H1 (cell line): ENCODE measurements at regions not wholly inside any gene's neighbourhood (a gene's known extent, or its start where the extent isn't known, plus 50 kb on each side); places are given as distances from the start of the nearest gene placed in this dataset.
A peak's percentile ranks its signal among the peaks of the same experiment; 100 is the strongest.

Experiments used
- CTCF ChIA-PET: fragments of 300-600 bp; sonication (Branson Sonifier 250); formaldehyde crosslinking; loops from one replicate; lab custom pipeline; 2021; ENCODE audit not compliant: partially characterized antibody; lab: Charles Lee
- POLR2A ChIA-PET: fragments of 300-600 bp; sonication (Branson Sonifier 250); formaldehyde crosslinking; loops from one replicate; lab custom pipeline; 2021; ENCODE audit warnings: inconsistent platforms; ENCODE audit not compliant: partially characterized antibody; lab: Charles Lee
- DNase-seq, 2 experiments: peaks; one replicate each; pipeline versions ENCODE4 v3.0.0 to v3.0.0-alpha.2; 2010 to 2022; ENCODE audit warnings: low spot score in 2 of 2, low read depth in 1 of 2, mixed read lengths in 1 of 2
- FAIRE-seq: peaks from 2 replicates; lab custom pipeline; 2011; peaks lifted over from hg19 to GRCh38; lab: Jason Lieb, UNC
- H2AFZ ChIP-seq: 2 replicates; pipeline ENCODE4 v1.8.1; 2012; ENCODE audit warnings: low read length, inconsistent platforms
- H2AK5ac ChIP-seq: 2 replicates; pipeline ENCODE4 v1.6.1; 2013; ENCODE audit warnings: low read depth, low read length
- H2BK120ac ChIP-seq: replicated peaks from 2 replicates; pipeline ENCODE3; 2013; ENCODE audit warnings: low read depth, low read length, inconsistent platforms
- H2BK12ac ChIP-seq: 2 replicates; pipeline ENCODE4 v1.6.1; 2013; ENCODE audit warnings: low read depth, low read length
- H2BK15ac ChIP-seq: 2 replicates; pipeline ENCODE4 v1.6.1; 2013; ENCODE audit warnings: low read length
- H2BK20ac ChIP-seq: 2 replicates; pipeline ENCODE4 v1.6.1; 2013; ENCODE audit warnings: low read length
- H2BK5ac ChIP-seq: 2 replicates; pipeline ENCODE4 v1.6.1; 2013; ENCODE audit warnings: low read depth, low read length
- H3K14ac ChIP-seq: 2 replicates; pipeline ENCODE4 v1.6.1; 2013; ENCODE audit warnings: inconsistent platforms; ENCODE audit not compliant: insufficient read length
- H3K18ac ChIP-seq: 2 replicates; pipeline ENCODE4 v1.6.1; 2013; ENCODE audit warnings: low read length; ENCODE audit errors: extremely low read depth
- H3K23ac ChIP-seq: 2 replicates; pipeline ENCODE4 v1.6.1; 2013; ENCODE audit warnings: inconsistent platforms; ENCODE audit not compliant: insufficient read length
- H3K23me2 ChIP-seq: 2 replicates; pipeline ENCODE4 v1.6.1; 2013; ENCODE audit warnings: low read depth, low read length
- H3K27ac ChIP-seq: 2 replicates; pipeline ENCODE4 v1.6.1; 2011; ENCODE audit warnings: low read depth, low read length, inconsistent platforms
- H3K27me3 ChIP-seq, 4 experiments: replicated peaks in 1 of 4; 1 replicate in 1 of 4; 2 replicates in 3 of 4; pipeline versions ENCODE4 v1.6.1 to v1.8.1; 2011 to 2013; ENCODE audit warnings: low read length in 3 of 4, mild to moderate bottlenecking in 3 of 4, inconsistent platforms in 2 of 4, mixed read lengths in 2 of 4, moderate library complexity in 1 of 4; ENCODE audit not compliant: control insufficient read depth in 3 of 4, insufficient read depth in 3 of 4; ENCODE audit errors: extremely low read depth in 1 of 4
- H3K36me3 ChIP-seq, 4 experiments: 2 replicates each; pipeline versions ENCODE4 v1.6.1 to v1.8.1; 2011 to 2013; ENCODE audit warnings: mild to moderate bottlenecking in 4 of 4, low read length in 3 of 4, moderate library complexity in 2 of 4, control low read depth in 1 of 4, inconsistent platforms in 1 of 4; ENCODE audit not compliant: insufficient read depth in 4 of 4, control insufficient read depth in 2 of 4
- H3K4ac ChIP-seq: replicated peaks from 2 replicates; pipeline ENCODE3; 2013; ENCODE audit warnings: low read length, low read depth, mixed read lengths, inconsistent platforms; ENCODE audit not compliant: insufficient read length
- H3K4me1 ChIP-seq, 4 experiments: replicated peaks in 1 of 4; 1 replicate in 1 of 4; 2 replicates in 3 of 4; pipeline versions ENCODE4 v1.6.1 to v1.8.1; 2011 to 2013; ENCODE audit warnings: low read length in 3 of 4, inconsistent platforms in 2 of 4, mixed read lengths in 1 of 4; ENCODE audit not compliant: insufficient read depth in 4 of 4, control insufficient read depth in 3 of 4
- H3K4me2 ChIP-seq, 2 experiments: 2 replicates each; pipeline versions ENCODE4 v1.6.1 to v1.8.1; 2011 to 2013; ENCODE audit warnings: low read depth in 2 of 2, low read length in 2 of 2, control low read depth in 1 of 2, inconsistent platforms in 1 of 2, mild to moderate bottlenecking in 1 of 2; ENCODE audit not compliant: insufficient read depth in 1 of 2
- H3K4me3 ChIP-seq, 4 experiments: fragments of 200-600, 300-600 bp in 1 of 4; sonication (generic), shearing (Covaris generic), sonication (Bioruptor Twin) in 1 of 4; 2 replicates each; pipeline versions ENCODE4 v1.5.1 to v1.8.1; 2011 to 2016; ENCODE audit warnings: low read length in 4 of 4, low read depth in 3 of 4, control low read depth in 2 of 4, inconsistent platforms in 2 of 4, mild to moderate bottlenecking in 2 of 4, mixed read lengths in 1 of 4, moderate library complexity in 1 of 4; ENCODE audit not compliant: insufficient read depth in 2 of 4; ENCODE audit errors: extremely low read depth in 1 of 4
- H3K56ac ChIP-seq: replicated peaks from 2 replicates; pipeline ENCODE3; 2013; ENCODE audit warnings: low read depth, mild to moderate bottlenecking, mixed read lengths, low read length, inconsistent platforms; ENCODE audit not compliant: insufficient read length
- H3K79me1 ChIP-seq: 2 replicates; pipeline ENCODE4 v1.6.1; 2013; ENCODE audit warnings: low read depth, low read length, control low read depth
- H3K79me2 ChIP-seq, 2 experiments: 2 replicates each; pipeline versions ENCODE4 v1.6.1 to v1.8.1; 2012 to 2013; ENCODE audit warnings: low read length in 2 of 2, mild to moderate bottlenecking in 2 of 2, inconsistent platforms in 1 of 2; ENCODE audit not compliant: insufficient read depth in 2 of 2, control insufficient read depth in 1 of 2
- H3K9ac ChIP-seq, 4 experiments: replicated peaks in 1 of 4; 1 replicate in 1 of 4; 2 replicates in 3 of 4; pipeline versions ENCODE4 v1.6.1 to v1.8.1; 2011 to 2013; ENCODE audit warnings: low read depth in 3 of 4, low read length in 3 of 4, control low read depth in 2 of 4, mild to moderate bottlenecking in 2 of 4, moderate library complexity in 2 of 4, inconsistent platforms in 1 of 4; ENCODE audit errors: extremely low read depth in 1 of 4
- H3K9me3 ChIP-seq, 2 experiments: 2 replicates each; pipeline versions ENCODE4 v1.6.1 to v1.8.1; 2012 to 2013; ENCODE audit warnings: mild to moderate bottlenecking in 2 of 2, moderate library complexity in 2 of 2, control low read depth in 1 of 2, inconsistent platforms in 1 of 2, low read depth in 1 of 2, low read length in 1 of 2, mixed read lengths in 1 of 2; ENCODE audit not compliant: insufficient read depth in 2 of 2
- H4K20me1 ChIP-seq, 2 experiments: replicated peaks in 1 of 2; 2 replicates each; pipeline versions ENCODE3 to v1.8.1; 2011 to 2013; ENCODE audit warnings: inconsistent platforms in 2 of 2, low read length in 2 of 2, mild to moderate bottlenecking in 1 of 2; ENCODE audit not compliant: insufficient read depth in 2 of 2, control insufficient read depth in 1 of 2
- H4K5ac ChIP-seq: 2 replicates; pipeline ENCODE4 v1.6.1; 2013; ENCODE audit warnings: low read length, low read depth, mixed read lengths, inconsistent platforms; ENCODE audit not compliant: insufficient read length
- H4K8ac ChIP-seq: 2 replicates; pipeline ENCODE4 v1.8.0; 2013; ENCODE audit warnings: mild to moderate bottlenecking, moderate library complexity, low read length, inconsistent platforms; ENCODE audit not compliant: insufficient read depth; ENCODE audit errors: extremely low read depth
- H4K91ac ChIP-seq: replicated peaks from 2 replicates; pipeline ENCODE3; 2013; ENCODE audit warnings: low read length, mixed read lengths, inconsistent platforms; ENCODE audit not compliant: insufficient read length
- BCL11A ChIP-seq, 2 experiments: IDR thresholded peaks; one replicate each; pipeline ENCODE4 v1.6.1; 2011; ENCODE audit warnings: low read depth in 2 of 2, low read length in 2 of 2, mild to moderate bottlenecking in 2 of 2
- BRCA1 ChIP-seq: IDR thresholded peaks from 2 replicates; pipeline ENCODE4 v1.6.1; 2012; ENCODE audit warnings: low read depth, low read length, improper control_type of control experiment
- CBX5 ChIP-seq: fragments of 300-800, 300-1000 bp; sonication (generic); IDR thresholded peaks from 2 replicates; pipeline ENCODE4 v1.7.1; 2016; ENCODE audit warnings: antibody characterized with exemption, low read length, low read depth
- CREB1 ChIP-seq: IDR thresholded peaks from 2 replicates; pipeline ENCODE4 v1.6.1; 2012; ENCODE audit warnings: inconsistent platforms
- CTBP2 ChIP-seq: IDR thresholded peaks from 2 replicates; pipeline ENCODE4 v1.7.0; 2011; ENCODE audit warnings: borderline replicate concordance, mild to moderate bottlenecking, moderate library complexity, mixed read lengths, low read length; ENCODE audit not compliant: insufficient read depth, insufficient read length
- EP300 ChIP-seq, 2 experiments: IDR thresholded peaks; 1 replicate in 1 of 2; 2 replicates in 1 of 2; pipeline ENCODE4 v1.6.1; 2011 to 2012; ENCODE audit warnings: low read depth in 2 of 2, low read length in 2 of 2, mild to moderate bottlenecking in 2 of 2, borderline replicate concordance in 1 of 2, inconsistent platforms in 1 of 2, moderate library complexity in 1 of 2
- MAFK ChIP-seq: IDR thresholded peaks from 2 replicates; pipeline ENCODE4 v1.6.1; 2012; ENCODE audit warnings: low read depth, mild to moderate bottlenecking, improper control_type of control experiment, low read length
- POLR2A ChIP-seq, 2 experiments: IDR thresholded peaks; 1 replicate in 1 of 2; 2 replicates in 1 of 2; pipeline ENCODE4 v1.6.1; 2011; ENCODE audit warnings: low read depth in 2 of 2, low read length in 2 of 2, mild to moderate bottlenecking in 2 of 2; ENCODE audit errors: control extremely low read depth in 1 of 2
- RXRA ChIP-seq: IDR thresholded peaks from 2 replicates; pipeline ENCODE4 v1.6.1; 2011; ENCODE audit warnings: low read depth, mild to moderate bottlenecking, low read length, moderate library complexity; ENCODE audit not compliant: insufficient read depth
- SP1 ChIP-seq: IDR thresholded peaks from 2 replicates; pipeline ENCODE4 v1.6.1; 2011; ENCODE audit warnings: low read depth, low read length
- TAF1 ChIP-seq: IDR thresholded peaks from 2 replicates; pipeline ENCODE4 v1.6.1; 2011; ENCODE audit warnings: mild to moderate bottlenecking, low read depth, low read length
- WGBS, 2 experiments: shearing (Covaris generic) in 1 of 2; methylation state at CpG; one replicate each; pipeline versions ENCODE4 v1.1.6 to v1.1.7; 2013 to 2015; ENCODE audit warnings: low lambda C conversion rate in 2 of 2, mixed read lengths in 2 of 2, inconsistent platforms in 1 of 2, low coverage in 1 of 2, missing lambda C conversion rate in 1 of 2; ENCODE audit not compliant: insufficient replicate concordance in 2 of 2, insufficient coverage in 1 of 2, insufficient read length in 1 of 2; ENCODE audit errors: extremely low coverage in 1 of 2, missing lambda C conversion rate in 1 of 2; 5-methylcytosine and 5-hydroxymethylcytosine counted together
- TF ChIP-seq, protein P1 (sequence below): IDR thresholded peaks from 2 replicates; pipeline ENCODE4 v1.6.1; 2012; ENCODE audit warnings: low read length, inconsistent platforms

DNA sequence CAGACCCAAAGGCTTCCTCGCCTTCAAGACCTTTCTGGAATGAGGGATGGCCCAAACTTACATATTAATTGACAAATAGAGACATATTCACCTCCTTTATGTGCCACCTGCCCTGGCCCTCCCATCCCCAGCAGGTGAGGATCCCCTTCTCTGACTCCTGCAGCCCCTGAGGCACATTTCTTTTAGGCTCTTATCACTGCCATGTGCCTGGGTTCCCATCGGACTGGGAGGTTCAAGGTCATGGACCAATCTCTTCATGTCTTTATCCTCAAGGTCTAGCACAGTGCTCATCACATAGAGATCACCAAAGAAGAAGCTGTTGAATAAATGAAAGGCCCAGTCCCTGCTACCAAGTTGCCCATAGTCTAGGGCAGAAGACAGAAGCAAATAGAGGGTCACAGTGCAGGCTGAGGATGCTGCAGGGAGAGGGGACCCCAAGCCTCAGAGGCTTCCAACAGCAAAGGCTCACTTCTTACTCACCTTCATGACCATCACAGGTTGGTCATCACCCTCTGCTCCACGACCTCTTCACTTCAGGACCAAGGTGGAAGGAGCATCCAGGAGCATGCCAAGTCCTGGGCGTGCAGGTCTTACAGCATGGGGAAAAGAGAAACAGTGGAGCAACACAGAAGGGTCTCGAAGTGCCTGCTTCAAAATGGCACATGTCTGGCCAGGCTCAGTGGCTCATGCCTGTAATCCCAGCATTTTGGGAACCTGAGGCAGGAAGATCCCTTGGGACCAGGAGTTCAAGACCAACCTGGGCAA, 193.9 kb downstream of the SMAD2 start:
- Histone ChIP-seq H4K20me1 (no peaks in the 10 kb centered on the region), H2AK5ac (no peak overlapping the region), H3K36me3 (no peaks in the 10 kb centered on the region), H3K4me2 (no peak overlapping the region), H2BK20ac (no peak overlapping the region), H2BK15ac (no peak overlapping the region), H3K9ac (no peak overlapping the region), H3K27ac (no peak overlapping the region), H3K4me1 (no peaks in the 10 kb centered on the region), H3K9me3 (no peaks in the 10 kb centered on the region), H3K23me2 (no peaks in the 10 kb centered on the region), H3K14ac (no peak overlapping the region), H3K27me3 (no peaks in the 10 kb centered on the region), H2AFZ (no peak overlapping the region), H4K5ac (no peak overlapping the region), H3K4me3 (no peak overlapping the region), H3K79me1 (no peaks in the 10 kb centered on the region), H4K91ac (no peak overlapping the region), H3K79me2 (no peaks in the 10 kb centered on the region), H3K23ac (no peak overlapping the region), H2BK12ac (no peak overlapping the region; the same call in 1 of the 2 replicates), H4K8ac (no peak overlapping the region), H2BK120ac (no peak overlapping the region), H3K56ac (no peak overlapping the region), H3K4ac (no peak overlapping the region), H2BK5ac (no peak overlapping the region), H3K18ac (no peak overlapping the region)
- FAIRE-seq, result no peak
- ChIA-PET CTCF (interaction anchor here (0.6 kb wide), 1 partner anchor 206 kb away, joined by 3 read pairs; no protein-coding TSS in a partner anchor), POLR2A (interaction anchor here (0.6 kb wide), 2 partner anchors 44 to 107 kb away, joined by 3 read pairs; no protein-coding TSS in a partner anchor)
- 96% methylated on average over 5 of the region's 5 CpGs; no CpG with 5 or more reads in 1 of the 2 experiments for WGBS, 2 experiments
- peak in 1 of 2 experiments; percentile 14 for DNase-seq
- TF ChIP-seq POLR2A (IDR thresholded peaks at IDR 0.05; ENCODE audit: control extremely low read depth in 1 of 2, low read depth in 2 of 2, low read length in 2 of 2) (no peak), RXRA (no peak), BCL11A (IDR thresholded peaks at IDR 0.05; ENCODE audit: low read depth in 2 of 2, low read length in 2 of 2) (no peak), MAFK (no peak), TAF1 (no peak), SP1 (no peak), CREB1 (no peak), EP300 (IDR thresholded peaks at IDR 0.05; ENCODE audit: borderline replicate concordance in 1 of 2, low read depth in 2 of 2, low read length in 2 of 2) (no peak), BRCA1 (no peak), CBX5 (no peak), CTBP2 (no peak)
- TF ChIP-seq, protein P1, sequence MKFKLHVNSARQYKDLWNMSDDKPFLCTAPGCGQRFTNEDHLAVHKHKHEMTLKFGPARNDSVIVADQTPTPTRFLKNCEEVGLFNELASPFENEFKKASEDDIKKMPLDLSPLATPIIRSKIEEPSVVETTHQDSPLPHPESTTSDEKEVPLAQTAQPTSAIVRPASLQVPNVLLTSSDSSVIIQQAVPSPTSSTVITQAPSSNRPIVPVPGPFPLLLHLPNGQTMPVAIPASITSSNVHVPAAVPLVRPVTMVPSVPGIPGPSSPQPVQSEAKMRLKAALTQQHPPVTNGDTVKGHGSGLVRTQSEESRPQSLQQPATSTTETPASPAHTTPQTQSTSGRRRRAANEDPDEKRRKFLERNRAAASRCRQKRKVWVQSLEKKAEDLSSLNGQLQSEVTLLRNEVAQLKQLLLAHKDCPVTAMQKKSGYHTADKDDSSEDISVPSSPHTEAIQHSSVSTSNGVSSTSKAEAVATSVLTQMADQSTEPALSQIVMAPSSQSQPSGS, result no peak
